Immature natural killer cell (primary cell): ENCODE measurements at regions not wholly inside any gene's neighbourhood (a gene's known extent, or its start where the extent isn't known, plus 50 kb on each side); places are given as distances from the start of the nearest gene placed in this dataset.

Source experiments
- DNase-seq, 3 donors: peaks; one replicate each; pipeline ENCODE4 v3.0.0; 2022; ENCODE audit warnings: mixed read lengths in 1 of 3
- H3K27ac Mint-ChIP-seq, 6 donors: one replicate each; pipeline ENCODE4 v1.8.0; 2020; ENCODE audit warnings: mixed read lengths in 6 of 6, mild to moderate bottlenecking in 5 of 6, inconsistent platforms in 4 of 6, moderate library complexity in 3 of 6
- H3K27me3 Mint-ChIP-seq, 3 donors: one replicate each; pipeline ENCODE4 v1.8.0; 2020 to 2021; ENCODE audit warnings: low read depth in 3 of 3, mild to moderate bottlenecking in 3 of 3, mixed read lengths in 3 of 3, moderate library complexity in 3 of 3, inconsistent platforms in 1 of 3
- H3K36me3 Mint-ChIP-seq, 3 donors: one replicate each; pipeline ENCODE4 v1.8.0; 2020; ENCODE audit warnings: mixed read lengths in 3 of 3, inconsistent platforms in 2 of 3, mild to moderate bottlenecking in 2 of 3
- H3K4me1 Mint-ChIP-seq, 2 donors: one replicate each; pipeline ENCODE4 v1.8.0; 2020; ENCODE audit warnings: inconsistent platforms in 2 of 2, mild to moderate bottlenecking in 2 of 2, mixed read lengths in 2 of 2, moderate library complexity in 1 of 2
- H3K4me3 Mint-ChIP-seq, 5 donors: one replicate each; pipeline ENCODE4 v1.8.0; 2020; ENCODE audit warnings: mild to moderate bottlenecking in 5 of 5, mixed read lengths in 5 of 5, inconsistent platforms in 3 of 5, moderate library complexity in 3 of 5
- H3K9me3 Mint-ChIP-seq, 6 donors: one replicate each; pipeline ENCODE4 v1.8.0; 2020; ENCODE audit warnings: mild to moderate bottlenecking in 6 of 6, mixed read lengths in 6 of 6, inconsistent platforms in 4 of 6, moderate library complexity in 3 of 6

- Mint-ChIP-seq H3K4me3 (no peak overlapping the region), H3K4me1 (no peaks in the 10 kb centered on the region), H3K9me3 (peaks cover 0 to 14% (median 3%) of the 10 kb centered on the region in 6 donors), H3K27me3 (peaks cover 2 to 8% (median 3%) of the 10 kb centered on the region in 3 donors), H3K36me3 (no peaks in the 10 kb centered on the region), H3K27ac (no peak overlapping the region)
- DNase-seq, result no peak
Measured at GRCh38 chr5:175107865-175108264, 336.1 kb downstream of the DRD1 start.

GRCh38 chr5:175107028-175107588 lies 336.9 kb downstream of the DRD1 start:
- Mint-ChIP-seq H3K9me3 (peaks cover 0 to 14% (median 3%) of the 10 kb centered on the region in 6 donors), H3K27ac (no peak overlapping the region), H3K4me3 (no peak overlapping the region), H3K36me3 (no peaks in the 10 kb centered on the region), H3K27me3 (peaks cover 3 to 8% (median 5%) of the 10 kb centered on the region in 3 donors), H3K4me1 (no peaks in the 10 kb centered on the region)
- DNase-seq, result no peak

- no peaks in the 10 kb centered on the region for H3K36me3 Mint-ChIP-seq
- H3K27ac Mint-ChIP-seq, result no peak overlapping the region
- peaks cover 0 to 14% (median 3%) of the 10 kb centered on the region in 6 donors for H3K9me3 Mint-ChIP-seq
- no peak for DNase-seq
- H3K4me1 Mint-ChIP-seq, result no peaks in the 10 kb centered on the region
- H3K4me3 Mint-ChIP-seq, result no peak overlapping the region
- H3K27me3 Mint-ChIP-seq, result peaks cover 2 to 8% (median 5%) of the 10 kb centered on the region in 3 donors
Measured at GRCh38 chr5:175104677-175105076, 339.3 kb downstream of the DRD1 start.

DNA sequence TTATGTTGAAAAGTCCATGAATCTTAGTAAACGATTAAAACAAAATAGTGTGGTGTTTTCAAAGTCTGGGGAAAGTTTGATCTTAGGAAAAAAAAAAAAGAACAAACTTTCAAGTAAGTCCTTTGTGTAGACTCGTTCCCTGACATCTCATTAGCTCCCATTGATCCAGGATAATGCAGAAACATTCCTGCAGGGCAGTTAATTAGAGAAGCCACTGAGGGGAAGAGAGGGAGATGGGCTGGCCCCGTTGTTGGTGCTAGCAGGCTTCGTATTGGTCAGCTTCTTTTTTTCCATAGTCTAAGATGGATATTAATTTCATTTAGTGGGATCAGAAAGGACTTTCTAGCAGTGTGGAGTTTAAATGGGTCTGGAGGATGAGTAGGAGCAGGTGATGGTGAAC lies 340.2 kb downstream of the DRD1 start:
- H3K27ac Mint-ChIP-seq, result no peak overlapping the region
- H3K36me3 Mint-ChIP-seq, result no peaks in the 10 kb centered on the region
- peaks cover 1 to 8% (median 5%) of the 10 kb centered on the region in 3 donors for H3K27me3 Mint-ChIP-seq
- H3K4me3 Mint-ChIP-seq, result no peak overlapping the region
- H3K4me1 Mint-ChIP-seq, result no peaks in the 10 kb centered on the region
- H3K9me3 Mint-ChIP-seq, result peaks cover 0 to 7% (median 2%) of the 10 kb centered on the region in 6 donors
- no peak for DNase-seq

- Mint-ChIP-seq H3K27ac (no peak overlapping the region), H3K9me3 (peaks cover 0 to 2% (median 0%) of the 10 kb centered on the region in 6 donors), H3K27me3 (peaks cover 0 to 8% (median 5%) of the 10 kb centered on the region in 3 donors), H3K36me3 (no peaks in the 10 kb centered on the region), H3K4me1 (no peaks in the 10 kb centered on the region), H3K4me3 (no peak overlapping the region)
- no peak for DNase-seq
Measured at GRCh38 chr5:175102717-175103116, 341.3 kb downstream of the DRD1 start.

GRCh38 chr5:175098301-175098700 lies 345.7 kb downstream of the DRD1 start:
- peaks cover 0 to 4% (median 0%) of the 10 kb centered on the region in 6 donors for H3K9me3 Mint-ChIP-seq
- no peaks in the 10 kb centered on the region for H3K4me1 Mint-ChIP-seq
- H3K27ac Mint-ChIP-seq, result no peak overlapping the region
- H3K36me3 Mint-ChIP-seq, result no peaks in the 10 kb centered on the region
- H3K4me3 Mint-ChIP-seq, result no peak overlapping the region
- DNase-seq, result no peak
- H3K27me3 Mint-ChIP-seq, result peaks cover 2 to 4% (median 2%) of the 10 kb centered on the region in 3 donors

DNA sequence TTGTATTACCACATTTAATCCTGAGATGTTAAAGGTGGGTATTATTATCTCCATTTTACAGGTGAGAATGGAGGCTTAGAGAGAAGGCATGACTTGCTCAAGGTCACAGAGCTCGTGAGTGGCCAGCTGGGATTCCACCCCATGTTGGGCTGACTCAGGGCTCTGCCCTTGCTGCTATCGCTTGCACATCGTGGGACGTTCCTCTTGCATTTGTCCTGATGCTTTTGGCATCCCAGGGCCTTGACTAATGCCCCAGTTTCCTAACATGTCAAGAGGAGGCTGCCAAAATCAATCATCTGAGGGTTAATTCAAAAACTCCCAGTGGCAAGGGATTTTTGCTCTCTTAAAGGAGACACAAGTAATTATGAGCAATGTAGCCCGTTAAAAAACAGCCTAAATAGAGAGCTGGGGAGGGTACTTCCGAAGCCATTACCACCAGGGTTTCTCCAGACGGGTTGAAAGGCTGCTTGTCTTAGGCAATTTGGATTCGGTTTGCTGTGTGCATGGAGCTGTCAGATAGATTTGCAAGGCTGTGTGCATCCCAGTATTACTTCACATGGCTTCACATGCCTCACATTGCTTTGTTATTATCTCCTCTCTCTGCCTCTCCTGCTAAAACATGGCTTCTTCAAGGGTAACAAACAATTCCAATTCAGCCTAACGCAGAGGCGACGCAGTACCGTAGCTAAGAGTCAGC lies 347.4 kb downstream of the DRD1 start:
- DNase-seq, result no peak
- H3K4me1 Mint-ChIP-seq, result no peaks in the 10 kb centered on the region
- no peaks in the 10 kb centered on the region for H3K36me3 Mint-ChIP-seq
- no peak overlapping the region for H3K4me3 Mint-ChIP-seq
- H3K9me3 Mint-ChIP-seq, result peaks cover 0 to 4% (median 0%) of the 10 kb centered on the region in 6 donors
- peaks cover 0 to 4% (median 2%) of the 10 kb centered on the region in 3 donors for H3K27me3 Mint-ChIP-seq
- H3K27ac Mint-ChIP-seq, result no peak overlapping the region

DNA sequence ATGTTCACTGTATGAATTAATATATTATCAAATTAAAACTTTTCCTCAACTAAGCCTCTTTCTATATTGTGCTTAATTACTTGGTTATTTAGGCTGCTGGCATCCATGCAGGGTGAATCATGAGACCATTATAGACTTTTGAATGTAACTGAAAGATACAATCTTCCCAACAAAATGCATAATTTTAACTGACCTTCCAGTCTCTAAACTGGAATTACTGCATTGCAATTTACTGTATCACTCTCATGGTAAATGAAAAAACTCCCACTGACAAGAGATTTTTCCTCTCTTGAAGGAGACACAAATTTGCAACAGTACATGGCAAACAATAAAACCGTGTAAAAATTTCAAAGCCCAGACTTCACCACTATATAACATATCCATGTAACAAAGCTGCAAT lies 349.5 kb downstream of the DRD1 start:
- DNase-seq, result no peak
- Mint-ChIP-seq H3K4me1 (no peaks in the 10 kb centered on the region), H3K27ac (no peak overlapping the region), H3K4me3 (no peak overlapping the region), H3K27me3 (peaks cover 0 to 4% (median 2%) of the 10 kb centered on the region in 3 donors), H3K9me3 (peaks cover 0 to 4% (median 0%) of the 10 kb centered on the region in 6 donors), H3K36me3 (no peaks in the 10 kb centered on the region)

DNA sequence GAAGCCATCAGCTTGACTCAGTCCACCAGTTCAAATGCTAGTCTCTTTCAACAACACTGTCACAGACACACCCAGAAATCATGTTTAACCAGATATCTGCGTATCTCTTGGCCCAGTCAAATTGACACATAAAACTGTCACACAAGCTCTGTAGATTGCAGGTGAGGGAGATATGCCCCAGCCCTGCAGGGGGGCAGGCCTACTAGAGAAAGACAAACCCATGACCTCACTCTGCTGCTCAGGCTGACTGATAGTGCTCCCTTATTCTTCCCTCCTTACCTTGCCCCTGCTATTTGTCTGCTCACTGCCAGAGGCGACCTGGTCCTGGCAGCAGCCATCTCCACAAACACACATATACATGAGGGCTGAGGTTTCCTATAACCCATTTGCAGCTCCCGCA lies 351.3 kb downstream of the DRD1 start:
- peaks cover 0 to 4% (median 2%) of the 10 kb centered on the region in 3 donors for H3K27me3 Mint-ChIP-seq
- H3K27ac Mint-ChIP-seq, result no peak overlapping the region
- H3K36me3 Mint-ChIP-seq, result no peaks in the 10 kb centered on the region
- no peak overlapping the region for H3K4me3 Mint-ChIP-seq
- no peak for DNase-seq
- peaks cover 0 to 2% (median 0%) of the 10 kb centered on the region in 6 donors for H3K9me3 Mint-ChIP-seq
- H3K4me1 Mint-ChIP-seq, result no peaks in the 10 kb centered on the region

GRCh38 chr5:175088963-175089362 lies 355.0 kb downstream of the DRD1 start:
- H3K36me3 Mint-ChIP-seq, result no peaks in the 10 kb centered on the region
- DNase-seq, result no peak
- peaks cover 0 to 4% (median 0%) of the 10 kb centered on the region in 3 donors for H3K27me3 Mint-ChIP-seq
- no peak overlapping the region for H3K27ac Mint-ChIP-seq
- no peaks in the 10 kb centered on the region for H3K4me1 Mint-ChIP-seq
- H3K4me3 Mint-ChIP-seq, result no peak overlapping the region
- H3K9me3 Mint-ChIP-seq, result no peaks in the 10 kb centered on the region

DNA sequence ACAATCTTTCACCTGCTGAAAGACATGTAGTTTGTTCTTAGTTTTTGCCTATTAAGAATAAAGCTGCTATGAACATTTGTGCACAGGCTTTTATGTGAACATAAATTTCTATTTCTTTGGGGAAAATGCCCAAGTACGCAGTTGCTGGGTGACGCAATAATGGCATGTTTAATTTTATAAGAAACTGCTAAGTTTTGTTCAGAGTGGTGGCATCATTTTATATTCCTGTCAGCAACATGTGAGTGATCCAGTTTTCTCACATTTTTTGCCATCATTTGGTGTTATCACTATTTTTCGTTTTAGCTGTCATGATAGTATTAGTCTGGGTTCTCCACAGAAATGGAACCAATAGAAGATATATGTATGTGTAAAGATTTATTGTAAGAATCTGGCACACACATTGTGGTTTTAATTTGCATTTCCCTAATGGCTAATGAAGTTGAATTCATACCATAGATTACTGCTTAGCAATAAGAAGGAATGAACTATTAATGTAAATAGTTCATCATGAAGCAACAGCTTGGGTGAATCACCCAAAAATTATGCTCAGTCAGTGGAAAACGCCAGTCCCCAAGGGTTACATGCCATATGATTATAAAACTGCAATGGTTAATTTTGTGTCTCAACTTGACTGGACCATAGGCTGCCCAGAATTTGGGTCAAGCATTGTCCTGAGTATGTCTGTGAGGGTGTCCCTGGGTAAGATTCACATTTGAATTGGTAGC lies 358.6 kb downstream of the MSX2 start:
- no peak for DNase-seq
- Mint-ChIP-seq H3K4me3 (no peak overlapping the region), H3K9me3 (peaks cover 0 to 3% (median 0%) of the 10 kb centered on the region in 6 donors), H3K27ac (no peak overlapping the region), H3K36me3 (no peaks in the 10 kb centered on the region), H3K4me1 (no peaks in the 10 kb centered on the region), H3K27me3 (peaks cover 1 to 5% (median 2%) of the 10 kb centered on the region in 3 donors)

DNA sequence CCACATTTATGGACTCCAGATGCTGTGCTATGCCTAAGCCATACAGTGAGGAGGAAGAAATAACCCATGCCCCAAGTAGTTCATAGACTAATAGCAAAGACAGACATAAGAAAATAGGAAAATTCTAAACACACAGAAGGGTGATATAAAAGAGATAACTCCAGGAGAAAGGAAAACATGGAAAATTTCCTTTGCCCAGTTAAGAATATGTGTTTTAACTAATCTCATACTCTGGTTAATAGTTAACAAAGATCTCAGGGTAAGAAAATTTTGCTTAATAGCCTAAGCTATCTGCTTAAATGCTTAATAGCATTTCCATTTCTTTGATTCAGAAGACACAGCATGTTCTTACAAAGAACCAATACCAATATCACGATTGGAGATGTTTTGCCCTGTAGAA lies 358.0 kb downstream of the MSX2 start:
- peaks cover 1 to 5% (median 2%) of the 10 kb centered on the region in 3 donors for H3K27me3 Mint-ChIP-seq
- H3K27ac Mint-ChIP-seq, result no peak overlapping the region
- H3K4me1 Mint-ChIP-seq, result no peaks in the 10 kb centered on the region
- H3K4me3 Mint-ChIP-seq, result no peak overlapping the region
- no peaks in the 10 kb centered on the region for H3K36me3 Mint-ChIP-seq
- peaks cover 0 to 3% (median 0%) of the 10 kb centered on the region in 6 donors for H3K9me3 Mint-ChIP-seq
- no peak for DNase-seq

GRCh38 chr5:175079707-175080106 lies 355.3 kb downstream of the MSX2 start:
- Mint-ChIP-seq H3K27ac (no peak overlapping the region), H3K36me3 (no peaks in the 10 kb centered on the region), H3K27me3 (peaks cover 1 to 7% (median 2%) of the 10 kb centered on the region in 3 donors), H3K4me1 (no peaks in the 10 kb centered on the region), H3K4me3 (no peak overlapping the region), H3K9me3 (peaks cover 0 to 8% (median 0%) of the 10 kb centered on the region in 6 donors)
- no peak for DNase-seq

- Mint-ChIP-seq H3K36me3 (no peaks in the 10 kb centered on the region), H3K9me3 (peaks cover 0 to 5% (median 0%) of the 10 kb centered on the region in 6 donors), H3K27ac (no peak overlapping the region), H3K27me3 (peaks cover 0 to 6% (median 0%) of the 10 kb centered on the region in 3 donors), H3K4me3 (no peak overlapping the region), H3K4me1 (no peaks in the 10 kb centered on the region)
- DNase-seq, result no peak
Measured at GRCh38 chr5:175070283-175070682, 345.9 kb downstream of the MSX2 start.
